Neural progenitor cell (in vitro differentiated cells): ENCODE measurements at regions not wholly inside any gene's neighbourhood (a gene's known extent, or its start where the extent isn't known, plus 50 kb on each side); places are given as distances from the start of the nearest gene placed in this dataset.

ENCODE experiments used
- CTCF ChIP-seq: fragments of 200-600 bp; sonication (generic); IDR thresholded peaks from 2 replicates; pipeline ENCODE4 v1.5.1; 2017; ENCODE audit warnings: antibody characterized with exemption, mild to moderate bottlenecking
- EZH2 ChIP-seq: fragments of 200-600 bp; sonication (generic); IDR thresholded peaks from 2 replicates; pipeline ENCODE4 v1.6.1; 2017; ENCODE audit warnings: antibody characterized with exemption, mild to moderate bottlenecking, moderate library complexity

- TF ChIP-seq EZH2 (no peak), CTCF (peak; percentile 66)
Measured at GRCh38 chr2:53422979-53423378, 344.6 kb upstream of the CHAC2 start.
